Esophagus muscularis mucosa (tissue), 4 donors: ENCODE measurements at regions not wholly inside any gene's neighbourhood (a gene's known extent, or its start where the extent isn't known, plus 50 kb on each side); places are given as distances from the start of the nearest gene placed in this dataset.
"Not testable (repeated sequence)": the region's sequence is repeated elsewhere in the genome, so short reads cannot be mapped to it uniquely, and the experiment has no call there.

ENCODE experiments used
- DNase-seq: peaks from one replicate; pipeline ENCODE4 v3.0.0-alpha.2; 2017; ENCODE audit errors: extremely low spot score
- H3K27ac ChIP-seq, 4 donors: fragments of 200-600 bp; sonication (generic); replicated peaks in 1 of 4; 1 replicate in 3 of 4; 2 replicates in 1 of 4; pipeline ENCODE4 v1.5.1; 2016 to 2019; ENCODE audit warnings: mild to moderate bottlenecking in 1 of 4
- H3K27me3 ChIP-seq, 4 donors: fragments of 200-600 bp; sonication (generic); one replicate each; pipeline versions ENCODE4 v1.5.1 to v1.6.0; 2016 to 2019
- H3K36me3 ChIP-seq, 4 donors: fragments of 200-600 bp; sonication (generic); one replicate each; pipeline ENCODE4 v1.5.1; 2016 to 2019
- H3K4me1 ChIP-seq, 4 donors: fragments of 200-600 bp; sonication (generic); one replicate each; pipeline ENCODE4 v1.5.1; 2016 to 2019
- H3K4me3 ChIP-seq, 4 donors: fragments of 200-600 bp; sonication (generic); 1 replicate in 2 of 4; 2 replicates in 2 of 4; pipeline ENCODE4 v1.5.1; 2016 to 2019; ENCODE audit warnings: mild to moderate bottlenecking in 4 of 4, moderate library complexity in 1 of 4
- H3K9me3 ChIP-seq, 4 donors: fragments of 200-600 bp; sonication (generic); 1 replicate in 3 of 4; 2 replicates in 1 of 4; pipeline ENCODE4 v1.5.1; 2016 to 2019
- CTCF ChIP-seq, 3 experiments: fragments of 200-600 bp in 2 of 3; fragments of 450-650 bp in 1 of 3; sonication (generic) in 2 of 3; IDR thresholded peaks; one replicate each; pipeline ENCODE4 v1.5.1; 2017 to 2019; ENCODE audit warnings: antibody characterized with exemption in 3 of 3, mild to moderate bottlenecking in 2 of 3, moderate library complexity in 1 of 3
- EP300 ChIP-seq: sonication (generic); formaldehyde crosslinking; IDR thresholded peaks from one replicate; pipeline ENCODE4 v1.6.1; 2017; ENCODE audit warnings: antibody characterized with exemption
- POLR2A ChIP-seq: fragments of 450-650 bp; IDR thresholded peaks from one replicate; pipeline ENCODE4 v1.6.1; 2017; ENCODE audit warnings: antibody characterized with exemption, moderate library complexity, mild to moderate bottlenecking, low read depth
- POLR2AphosphoS5 ChIP-seq, 2 donors: sonication (generic); formaldehyde crosslinking; IDR thresholded peaks; one replicate each; pipeline ENCODE4 v1.6.1; 2017; ENCODE audit warnings: antibody characterized with exemption in 2 of 2
- WGBS: methylation state at CpG from one replicate; pipeline ENCODE4 v1.1.5; 2018; 5-methylcytosine and 5-hydroxymethylcytosine counted together
- intact Hi-C: fragments of 100-400 bp; cut with DNase I; formaldehyde crosslinking; loops from one replicate; pipeline ENCODE4 v1.15.1; 2023

DNA sequence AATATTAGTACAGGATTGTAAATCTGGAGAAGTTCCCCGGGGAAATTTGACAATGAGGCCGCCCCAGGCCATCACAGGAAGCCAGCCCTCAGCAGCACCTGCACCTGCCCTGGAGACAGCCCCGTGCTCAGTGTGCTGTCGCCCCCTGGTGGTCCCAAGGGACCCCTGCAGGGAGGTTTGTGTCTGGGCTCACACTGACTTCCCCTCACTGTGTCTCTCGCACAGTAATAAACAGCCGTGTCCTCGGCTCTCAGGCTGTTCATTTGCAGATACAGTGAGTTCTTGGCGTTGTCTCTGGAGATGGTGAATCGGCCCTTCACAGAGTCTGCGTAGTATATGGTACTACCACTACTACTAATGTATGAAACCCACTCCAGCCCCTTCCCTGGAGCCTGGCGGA, 1011.2 kb downstream of the TMEM121 start:
- intact Hi-C loops, H3K4me3 ChIP-seq, H3K27ac ChIP-seq, H3K36me3 ChIP-seq, H3K27me3 ChIP-seq, H3K4me1 ChIP-seq, DNase-seq, H3K9me3 ChIP-seq: not testable (repeated sequence)
- WGBS: 33% methylated on average over 4 of the region's 11 CpGs
- peak in 1 of 3 experiments; percentile 2 for TF ChIP-seq CTCF (IDR thresholded peaks at IDR 0.05)

GRCh38 chr14:106538201-106538600, 1011.8 kb downstream of the TMEM121 start:
- peaks cover 0 to 4% (median 0%) of the 10 kb centered on the region in 4 donors for H3K27me3 ChIP-seq
- no peaks in the 10 kb centered on the region for H3K4me1 ChIP-seq
- no peaks in the 10 kb centered on the region for H3K9me3 ChIP-seq
- TF ChIP-seq CTCF (IDR thresholded peaks at IDR 0.05) (no peak), POLR2AphosphoS5 (IDR thresholded peaks at IDR 0.05) (no peak), POLR2A (no peak), EP300 (no peak)
- H3K36me3 ChIP-seq: no peaks in the 10 kb centered on the region
- WGBS: 97% methylated on average over 2 of the region's 2 CpGs
- no peak for DNase-seq
- H3K27ac ChIP-seq: no peak overlapping the region
- no peak overlapping the region for H3K4me3 ChIP-seq
- intact Hi-C loops: no loop called here

DNA sequence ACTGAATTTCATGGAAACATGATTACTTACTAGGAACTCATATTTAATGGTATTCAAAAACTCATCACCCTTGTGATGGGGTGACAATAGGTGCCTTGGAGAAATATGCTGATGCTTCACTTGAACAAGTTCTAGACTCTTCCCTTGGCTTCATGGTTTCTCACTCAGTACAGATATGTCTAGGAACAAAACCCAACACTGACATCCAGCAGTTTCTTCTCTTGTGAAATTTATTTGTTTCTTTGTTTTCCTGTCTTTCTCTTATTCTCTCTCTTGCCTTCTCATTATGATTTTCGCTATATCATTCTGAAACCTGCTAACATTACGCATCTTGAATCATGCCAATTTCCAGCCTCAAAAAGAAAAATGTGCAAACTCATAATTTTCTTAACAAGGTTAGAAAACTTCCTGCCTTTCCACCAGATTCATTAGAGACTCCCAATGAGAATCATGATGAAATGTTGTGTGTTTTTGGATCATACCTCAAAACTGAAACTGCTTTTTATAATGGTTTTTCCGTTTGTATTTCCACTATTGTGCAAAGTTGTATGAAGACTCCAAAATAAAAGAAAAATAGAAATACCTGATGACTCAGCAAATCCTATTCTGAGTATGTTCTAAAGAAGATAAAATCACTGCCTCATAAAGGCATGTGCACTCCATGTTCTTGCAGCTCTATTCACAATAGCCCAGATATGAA, 1021.5 kb downstream of the TMEM121 start:
- DNase-seq: no peak
- Histone ChIP-seq H3K27ac (no peak overlapping the region), H3K36me3 (no peaks in the 10 kb centered on the region), H3K4me3 (no peak overlapping the region), H3K27me3 (no peaks in the 10 kb centered on the region), H3K9me3 (no peaks in the 10 kb centered on the region), H3K4me1 (no peaks in the 10 kb centered on the region)
- WGBS: 54% methylated on average over 3 of the region's 3 CpGs
- TF ChIP-seq POLR2A (no peak), POLR2AphosphoS5 (IDR thresholded peaks at IDR 0.05) (no peak), EP300 (no peak), CTCF (IDR thresholded peaks at IDR 0.05) (no peak)
- intact Hi-C loops: no loop called here

DNA sequence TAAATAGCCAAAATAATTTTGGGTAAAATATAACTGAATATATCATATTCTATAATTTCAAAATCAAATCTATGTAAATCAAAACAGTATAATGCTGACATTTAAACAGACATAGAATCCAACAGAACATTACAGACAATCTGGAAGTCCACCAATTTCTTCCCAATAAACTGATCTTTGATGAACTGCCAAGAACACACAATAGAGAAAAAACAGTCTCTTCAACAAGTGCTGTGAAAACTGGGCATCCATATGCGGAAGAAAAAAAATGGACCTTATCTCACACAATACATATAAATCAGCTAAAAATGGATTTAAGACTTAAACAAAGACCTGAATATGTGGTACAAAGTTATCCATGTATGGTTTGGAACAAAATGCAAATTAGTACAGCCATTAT, 1022.7 kb downstream of the TMEM121 start:
- Histone ChIP-seq H3K4me3 (no peak overlapping the region), H3K9me3 (no peaks in the 10 kb centered on the region), H3K27me3 (no peaks in the 10 kb centered on the region), H3K4me1 (no peaks in the 10 kb centered on the region), H3K36me3 (no peaks in the 10 kb centered on the region), H3K27ac (no peak overlapping the region)
- intact Hi-C loops: no loop called here
- no peak for DNase-seq
- TF ChIP-seq CTCF (IDR thresholded peaks at IDR 0.05) (no peak), POLR2A (no peak), EP300 (no peak), POLR2AphosphoS5 (IDR thresholded peaks at IDR 0.05) (no peak)
- WGBS: 94% methylated on average over 1 of the region's 1 CpG

DNA sequence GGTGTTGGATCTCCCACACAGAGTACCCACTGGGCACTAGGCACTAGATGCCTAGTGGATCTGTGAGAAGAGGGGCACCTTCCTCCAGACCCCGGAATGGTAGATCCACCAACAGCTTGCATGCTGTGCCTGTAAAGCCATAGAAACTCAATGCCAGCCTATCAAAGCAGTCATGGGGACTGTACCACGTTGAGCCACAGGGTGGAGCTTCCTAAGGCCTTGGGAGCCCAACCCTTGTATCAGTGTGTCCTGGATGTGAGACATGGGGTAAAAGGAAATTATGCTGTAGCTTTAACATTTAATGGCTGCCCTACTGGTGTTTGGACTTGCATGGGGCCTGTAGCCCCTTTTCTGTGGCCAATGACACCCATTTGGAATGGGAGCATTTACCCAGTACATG, 1024.9 kb downstream of the TMEM121 start:
- Histone ChIP-seq H3K27me3 (no peaks in the 10 kb centered on the region), H3K4me3 (no peak overlapping the region), H3K4me1 (no peaks in the 10 kb centered on the region), H3K27ac (no peak overlapping the region), H3K36me3 (no peaks in the 10 kb centered on the region), H3K9me3 (no peaks in the 10 kb centered on the region)
- WGBS: no CpG with 5 or more reads among the region's 2 CpGs
- intact Hi-C loops: no loop called here
- no peak for TF ChIP-seq CTCF (IDR thresholded peaks at IDR 0.05)
- TF ChIP-seq POLR2A: no peak
- TF ChIP-seq POLR2AphosphoS5 (IDR thresholded peaks at IDR 0.05): no peak
- TF ChIP-seq EP300: no peak
- no peak for DNase-seq

GRCh38 chr14:106556211-106556610, 1029.8 kb downstream of the TMEM121 start:
- H3K9me3 ChIP-seq, H3K27ac ChIP-seq, H3K4me3 ChIP-seq, DNase-seq, H3K36me3 ChIP-seq, H3K4me1 ChIP-seq, intact Hi-C loops: not testable (repeated sequence)
- peaks cover 0 to 19% (median 0%) of the 10 kb centered on the region in 4 donors for H3K27me3 ChIP-seq
- 77% methylated on average over 9 of the region's 9 CpGs for whole genome bisulfite sequencing
